KMS-11 (cell line): ENCODE measurements at regions not wholly inside any gene's neighbourhood (a gene's known extent, or its start where the extent isn't known, plus 50 kb on each side); places are given as distances from the start of the nearest gene placed in this dataset.

Experiments
- H2AFZ ChIP-seq: fragments of 200-600 bp; sonication (generic); 2 replicates; pipeline ENCODE4 v1.6.1; 2016; ENCODE audit warnings: antibody characterized with exemption, mixed run types, low read depth
- H3K27ac ChIP-seq: fragments of 200-600 bp; sonication (generic); 2 replicates; pipeline ENCODE4 v1.6.1; 2016; ENCODE audit warnings: mild to moderate bottlenecking, mixed run types
- H3K27me3 ChIP-seq: fragments of 200-600 bp; sonication (generic); 2 replicates; pipeline ENCODE4 v1.6.1; 2017; ENCODE audit warnings: mild to moderate bottlenecking, low read depth, mixed run types, moderate library complexity; ENCODE audit not compliant: insufficient read depth
- H3K36me3 ChIP-seq: fragments of 200-600 bp; sonication (generic); 2 replicates; pipeline ENCODE4 v1.6.1; 2017; ENCODE audit warnings: mild to moderate bottlenecking, mixed run types; ENCODE audit not compliant: insufficient read depth
- H3K4me1 ChIP-seq: fragments of 200-600 bp; sonication (generic); 2 replicates; pipeline ENCODE4 v1.6.1; 2016; ENCODE audit warnings: mild to moderate bottlenecking, low read depth, mixed run types; ENCODE audit not compliant: poor library complexity, severe bottlenecking
- H3K4me2 ChIP-seq: fragments of 200-600 bp; sonication (generic); 2 replicates; pipeline ENCODE4 v1.7.0; 2016; ENCODE audit warnings: mild to moderate bottlenecking, mixed run types
- H3K4me3 ChIP-seq: fragments of 200-600 bp; sonication (generic); IDR thresholded peaks from 2 replicates; pipeline ENCODE4 v1.6.1; 2017; ENCODE audit warnings: low read depth, low read length, mixed read lengths; ENCODE audit not compliant: insufficient read depth
- H3K79me2 ChIP-seq: fragments of 200-600 bp; sonication (generic); 2 replicates; pipeline ENCODE4 v1.6.1; 2016; ENCODE audit warnings: low read depth, mixed run types; ENCODE audit not compliant: insufficient read depth
- H3K9ac ChIP-seq: fragments of 200-600 bp; sonication (generic); 2 replicates; pipeline ENCODE4 v1.6.1; 2016; ENCODE audit warnings: mild to moderate bottlenecking, mixed run types
- H4K20me1 ChIP-seq: fragments of 200-600 bp; sonication (generic); 2 replicates; pipeline ENCODE4 v1.6.1; 2016; ENCODE audit warnings: mild to moderate bottlenecking, mixed run types; ENCODE audit not compliant: insufficient read depth
- CTCF ChIP-seq: fragments of 200-600 bp; sonication (generic); conservative IDR thresholded peaks from 2 replicates; pipeline ENCODE4 v1.6.1; 2017; ENCODE audit warnings: low read depth, mild to moderate bottlenecking, antibody characterized with exemption, low read length, moderate library complexity, mixed read lengths

GRCh38 chr13:90402613-90403012 is 944.9 kb upstream of the MIR17HG start:
- Histone ChIP-seq H3K4me3 (no peak overlapping the region), H3K27me3 (no peaks in the 10 kb centered on the region), H3K27ac (no peak overlapping the region), H3K9ac (no peak overlapping the region), H3K4me1 (no peaks in the 10 kb centered on the region), H3K79me2 (no peaks in the 10 kb centered on the region), H2AFZ (no peak overlapping the region), H4K20me1 (no peaks in the 10 kb centered on the region), H3K4me2 (no peak overlapping the region), H3K36me3 (no peaks in the 10 kb centered on the region)
- no peak for TF ChIP-seq CTCF

GRCh38 chr13:90403330-90404082 is 944.0 kb upstream of the MIR17HG start:
- Histone ChIP-seq H2AFZ (no peak overlapping the region), H3K36me3 (no peaks in the 10 kb centered on the region), H3K9ac (no peak overlapping the region), H3K4me3 (no peak overlapping the region), H3K79me2 (no peaks in the 10 kb centered on the region), H3K4me1 (no peaks in the 10 kb centered on the region), H3K27ac (no peak overlapping the region), H3K27me3 (no peaks in the 10 kb centered on the region), H3K4me2 (no peak overlapping the region), H4K20me1 (no peaks in the 10 kb centered on the region)
- TF ChIP-seq CTCF: no peak

DNA sequence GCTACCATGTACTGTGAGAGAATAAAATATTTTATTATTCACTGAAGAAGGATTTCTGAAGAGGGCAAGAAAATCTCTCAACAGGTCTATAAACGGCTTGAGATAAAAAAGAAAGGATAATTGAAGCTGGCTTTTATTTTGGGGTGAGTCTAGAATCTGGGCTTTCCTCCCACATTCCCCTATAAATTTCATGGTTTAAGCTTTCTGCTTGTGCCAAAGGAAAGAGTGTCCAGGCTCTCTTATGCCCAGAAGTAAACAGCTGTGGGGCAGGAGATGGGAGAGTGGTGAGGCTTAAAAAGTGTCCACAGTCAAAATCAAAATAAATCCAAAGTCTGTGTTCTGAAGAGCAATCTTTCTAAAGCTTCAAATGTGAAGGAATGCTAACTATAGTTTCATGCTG is 942.2 kb upstream of the MIR17HG start:
- Histone ChIP-seq H4K20me1 (no peaks in the 10 kb centered on the region), H3K79me2 (no peaks in the 10 kb centered on the region), H3K4me1 (no peaks in the 10 kb centered on the region), H3K27me3 (no peaks in the 10 kb centered on the region), H3K9ac (no peak overlapping the region), H3K4me2 (no peak overlapping the region), H3K27ac (no peak overlapping the region), H3K4me3 (no peak overlapping the region), H3K36me3 (no peaks in the 10 kb centered on the region), H2AFZ (no peak overlapping the region)
- no peak for TF ChIP-seq CTCF

DNA sequence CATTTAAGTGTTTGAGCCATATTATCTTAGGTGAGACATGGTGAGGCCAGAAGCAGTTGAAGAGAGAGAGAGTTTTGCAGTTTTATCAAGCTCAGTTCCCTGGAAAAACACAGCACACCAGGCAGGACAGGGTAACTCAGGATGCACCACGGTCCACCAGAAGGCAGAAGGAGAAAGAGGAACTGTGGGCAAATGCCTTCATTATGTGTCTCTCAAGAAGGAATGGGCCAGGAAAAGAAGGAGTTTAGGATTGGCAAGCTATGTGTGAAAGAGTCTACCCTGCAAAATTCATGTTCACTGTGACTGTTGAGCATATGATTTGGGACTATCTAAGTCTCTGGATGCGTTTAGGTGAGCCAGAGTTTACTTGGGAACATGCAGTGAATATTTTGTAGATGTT is 934.5 kb upstream of the MIR17HG start:
- no peaks in the 10 kb centered on the region for H3K79me2 ChIP-seq
- H3K9ac ChIP-seq: no peak overlapping the region
- H3K27ac ChIP-seq: no peak overlapping the region
- H3K4me3 ChIP-seq: no peak overlapping the region
- no peaks in the 10 kb centered on the region for H3K4me1 ChIP-seq
- H4K20me1 ChIP-seq: no peaks in the 10 kb centered on the region
- H3K27me3 ChIP-seq: no peaks in the 10 kb centered on the region
- no peak overlapping the region for H2AFZ ChIP-seq
- H3K36me3 ChIP-seq: no peaks in the 10 kb centered on the region
- no peak for TF ChIP-seq CTCF
- no peak overlapping the region for H3K4me2 ChIP-seq
